GM21619 (cell line): ENCODE measurements at regions not wholly inside any gene's neighbourhood (a gene's known extent, or its start where the extent isn't known, plus 50 kb on each side); places are given as distances from the start of the nearest gene placed in this dataset.
"Not testable (repeated sequence)": the region's sequence is repeated elsewhere in the genome, so short reads cannot be mapped to it uniquely, and the experiment has no call there.

Experiments
- ATAC-seq: cut with Tn5 transposase; IDR thresholded peaks from one replicate; pipeline ENCODE4 v1.9.1; 2021; ENCODE audit not compliant: unreplicated experiment

DNA sequence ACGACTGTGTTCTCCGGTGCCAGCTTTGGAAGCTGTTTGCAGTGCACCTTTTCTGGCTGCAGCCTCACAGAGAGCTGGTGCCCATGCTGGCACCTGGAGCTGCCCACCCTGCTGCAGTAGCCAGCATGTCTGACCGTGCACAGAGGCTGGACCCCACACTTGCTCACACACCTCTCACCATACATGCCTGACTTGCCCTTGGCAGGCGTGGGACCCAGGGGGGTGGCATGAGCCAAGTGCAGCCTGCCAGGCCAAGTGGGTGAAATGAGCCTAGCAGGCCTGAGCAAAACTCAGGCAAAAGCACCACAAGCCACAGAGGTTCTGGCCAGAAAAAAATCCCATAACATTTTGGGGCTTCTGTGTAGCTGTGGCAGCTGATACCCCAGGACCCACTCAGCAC, 258.8 kb downstream of the XPNPEP1 start:
- ATAC-seq, result no peak

DNA sequence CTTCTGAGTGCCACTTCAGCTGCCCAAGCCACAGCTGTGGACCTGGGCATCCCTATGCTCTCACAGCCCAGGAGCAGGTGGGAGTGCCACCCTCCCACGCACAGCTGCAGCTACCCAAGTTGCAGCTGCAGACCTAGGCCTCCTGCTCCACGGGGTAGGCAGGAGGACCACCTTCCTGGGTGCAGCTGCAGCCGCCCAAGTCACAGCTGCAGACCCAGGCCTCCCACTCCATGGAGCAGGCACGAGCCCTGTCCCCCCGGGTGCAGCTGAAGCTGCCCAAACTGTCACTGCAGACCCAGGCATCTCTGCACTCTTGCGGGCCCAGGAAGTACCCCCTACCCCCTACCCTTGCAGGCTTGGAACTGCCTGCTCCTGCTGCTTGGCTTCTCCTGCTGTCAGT, 260.2 kb downstream of the XPNPEP1 start:
- no peak for ATAC-seq

DNA sequence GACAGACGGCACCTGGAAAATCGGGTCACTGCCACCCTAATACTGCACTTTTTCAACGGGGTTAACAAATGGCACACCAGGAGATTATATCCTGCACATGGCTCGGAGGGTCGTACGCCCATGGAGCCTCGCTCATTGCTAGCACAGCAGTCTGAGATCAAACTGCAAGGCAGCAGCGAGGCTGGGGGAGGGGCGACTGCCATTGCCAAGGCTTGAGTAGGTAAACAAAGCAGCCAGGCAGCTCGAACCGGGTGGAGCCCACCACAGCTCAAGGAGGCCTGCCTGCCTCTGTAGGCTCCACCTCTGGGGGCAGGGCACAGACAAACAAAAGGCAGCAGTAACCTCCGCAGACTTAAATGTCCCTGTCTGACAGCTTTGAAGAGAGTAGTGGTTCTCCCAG, 270.7 kb downstream of the XPNPEP1 start:
- ATAC-seq, result not testable (repeated sequence)

DNA sequence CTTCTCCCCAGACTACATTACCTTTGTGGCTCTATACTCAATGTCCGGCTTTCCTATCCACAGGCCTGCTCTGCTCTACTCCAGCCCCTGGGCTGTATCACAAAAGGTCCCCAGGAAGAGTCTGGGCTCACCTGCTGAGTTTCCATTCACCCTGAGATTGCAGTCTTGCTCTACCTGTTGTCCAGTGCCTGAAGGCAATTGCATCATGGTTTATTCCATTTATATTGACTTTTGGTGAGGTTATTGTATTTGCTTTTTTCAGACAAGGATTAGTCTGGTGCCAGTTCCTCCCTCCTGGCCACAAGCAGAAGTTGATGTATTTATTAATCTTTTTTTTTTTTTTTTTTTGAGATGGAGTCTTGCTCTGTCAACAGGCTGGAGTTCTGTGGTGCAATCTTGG, 273.1 kb downstream of the XPNPEP1 start:
- no peak for ATAC-seq

DNA sequence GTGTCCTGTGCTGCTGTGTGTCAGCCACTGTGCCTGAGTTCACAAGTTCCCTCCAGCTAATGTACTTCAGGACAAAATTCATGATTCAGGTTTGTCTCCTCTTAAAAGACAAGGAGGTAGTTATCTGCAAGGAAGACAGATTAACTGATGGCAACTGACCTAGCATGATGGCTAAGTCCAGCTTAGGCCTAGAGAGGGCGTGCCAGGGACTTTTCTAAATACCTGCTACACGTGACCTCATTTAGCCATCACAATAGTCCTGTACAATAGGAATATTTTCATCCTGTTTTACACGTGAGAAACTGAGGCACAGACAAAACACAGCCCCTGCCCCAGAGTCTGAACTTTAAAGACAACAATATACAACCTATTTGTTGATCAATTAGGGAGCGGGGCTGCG, 275.7 kb downstream of the XPNPEP1 start:
- no peak for ATAC-seq

DNA sequence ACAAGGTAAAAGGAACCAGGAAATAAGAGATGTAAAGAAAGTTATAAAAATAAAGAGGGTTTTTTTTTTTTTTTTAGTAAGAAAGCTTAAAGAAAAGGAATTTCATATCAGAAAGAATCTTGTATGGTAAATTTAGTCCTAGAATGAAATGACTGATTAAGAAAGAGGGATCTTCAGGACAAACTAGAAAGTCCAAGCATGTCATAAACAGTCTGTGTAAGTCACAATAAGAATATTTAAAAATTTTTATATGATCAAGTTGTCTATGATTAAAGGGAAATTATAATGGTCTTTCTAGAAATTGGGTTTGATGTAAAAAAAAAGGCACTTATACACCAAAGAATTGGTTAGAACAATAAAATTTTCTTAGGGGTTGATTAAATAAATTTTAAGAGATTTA, 289.5 kb downstream of the XPNPEP1 start:
- no peak for ATAC-seq

DNA sequence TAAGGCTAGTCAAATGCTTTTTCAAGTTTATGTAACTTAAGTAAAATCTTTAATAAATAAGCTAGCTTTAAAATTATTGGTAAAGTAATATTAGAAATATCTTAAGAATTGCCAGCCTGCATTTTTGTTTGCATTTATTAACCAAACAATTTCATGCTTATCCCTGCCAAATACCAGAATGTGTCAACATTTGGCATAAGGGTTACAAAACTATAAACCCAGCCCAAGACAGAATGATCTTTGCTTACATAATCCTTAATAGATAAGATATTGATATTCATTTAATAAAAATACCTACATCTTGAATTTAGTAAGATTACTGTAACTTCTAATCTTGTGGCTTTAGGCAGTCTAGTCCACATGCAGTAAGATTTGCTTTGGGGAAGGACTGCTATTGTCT, 290.3 kb downstream of the XPNPEP1 start:
- not testable (repeated sequence) for ATAC-seq

DNA sequence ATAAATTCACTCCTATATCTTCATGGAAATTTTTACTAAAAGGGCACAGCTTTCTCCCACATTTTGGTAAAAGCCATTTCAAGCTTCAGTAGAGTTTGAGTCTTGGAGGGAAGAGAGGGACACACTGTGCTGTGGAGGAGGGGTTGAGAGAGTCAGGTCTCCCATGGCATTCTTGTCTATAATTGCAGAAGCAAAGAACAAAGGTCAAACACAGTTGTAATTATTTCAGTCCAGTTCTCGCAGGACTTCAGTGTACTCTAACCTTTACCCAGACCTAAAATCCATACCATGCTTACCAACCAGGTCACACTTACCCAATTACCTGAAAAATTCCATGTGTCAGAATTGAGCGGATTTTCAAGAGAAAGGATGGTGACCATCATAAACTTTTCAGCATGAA, 298.4 kb downstream of the XPNPEP1 start:
- ATAC-seq, result no peak

DNA sequence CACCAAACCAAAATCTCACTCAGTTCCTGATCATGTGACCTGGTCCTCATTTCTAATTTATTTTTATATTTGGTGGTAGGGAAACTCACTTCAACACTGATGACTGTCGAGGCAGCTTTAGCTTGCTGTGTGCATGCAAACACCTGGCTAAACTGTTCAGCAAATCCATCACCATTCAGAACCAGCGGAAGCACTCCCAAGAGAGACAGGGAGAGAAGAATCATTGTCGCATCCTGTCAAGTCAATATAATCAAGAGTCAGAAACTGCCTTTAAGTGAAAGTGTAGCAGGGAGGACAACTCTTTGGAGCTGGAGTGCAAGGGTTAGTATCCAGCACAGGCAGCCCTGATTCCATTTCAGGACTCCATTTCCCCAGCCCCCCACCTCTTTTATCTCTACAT, 300.7 kb downstream of the XPNPEP1 start:
- no peak for ATAC-seq

DNA sequence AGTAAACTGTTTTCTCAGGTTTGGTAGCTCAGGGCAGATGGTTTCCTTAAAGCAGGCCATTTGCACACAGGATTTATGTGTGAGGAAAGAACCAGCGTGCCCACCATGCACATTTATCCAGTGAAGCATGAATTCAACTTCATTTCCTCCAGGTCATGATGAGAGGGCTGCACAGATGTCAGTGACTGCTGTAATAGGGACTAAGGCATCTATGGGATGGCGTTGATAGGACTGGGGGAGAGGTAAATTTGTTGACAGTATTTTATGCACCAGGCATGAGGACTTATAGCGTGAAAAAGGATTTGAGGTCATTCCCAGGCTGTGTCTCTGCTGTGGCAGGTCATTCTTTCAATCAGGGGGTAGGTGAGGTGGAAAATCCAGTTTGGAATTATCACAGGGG, 302.9 kb downstream of the XPNPEP1 start:
- ATAC-seq, result no peak

DNA sequence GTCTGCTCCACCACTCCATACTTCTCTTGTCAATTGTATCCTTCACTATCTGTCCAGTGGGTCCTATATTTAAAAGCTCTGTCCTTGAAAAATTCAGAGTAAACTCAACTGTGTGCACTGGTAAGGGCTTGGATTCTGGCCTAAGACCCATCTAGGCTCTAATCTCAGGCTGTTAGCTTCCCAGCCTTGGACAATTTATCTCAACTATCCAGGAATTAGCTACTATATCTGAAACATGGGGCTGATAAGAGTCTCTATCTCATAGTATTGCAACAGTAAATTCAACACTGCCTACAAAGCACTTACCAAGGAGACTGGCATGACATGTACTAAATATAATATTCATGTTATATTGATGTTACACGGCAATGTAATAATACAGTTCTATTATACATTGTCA, 303.4 kb downstream of the XPNPEP1 start:
- no peak for ATAC-seq

DNA sequence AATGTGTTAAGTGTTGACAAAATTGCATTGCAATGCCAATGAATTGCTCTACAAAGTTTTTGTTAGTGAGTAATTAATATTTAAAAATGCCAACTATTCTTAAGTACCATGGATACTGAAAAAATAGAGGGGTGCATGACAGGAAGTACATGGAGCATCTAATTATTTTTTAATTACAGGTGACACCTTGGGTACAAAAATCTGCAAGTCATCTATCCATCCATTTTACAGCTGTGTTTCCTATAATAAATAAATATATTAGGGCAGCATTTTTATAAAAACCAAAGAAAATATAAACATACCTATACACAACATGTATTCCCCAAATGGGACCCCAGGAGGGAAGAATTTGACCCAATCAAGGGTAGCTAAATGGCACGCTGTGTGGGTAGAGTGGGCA, 304.6 kb downstream of the XPNPEP1 start:
- no peak for ATAC-seq

DNA sequence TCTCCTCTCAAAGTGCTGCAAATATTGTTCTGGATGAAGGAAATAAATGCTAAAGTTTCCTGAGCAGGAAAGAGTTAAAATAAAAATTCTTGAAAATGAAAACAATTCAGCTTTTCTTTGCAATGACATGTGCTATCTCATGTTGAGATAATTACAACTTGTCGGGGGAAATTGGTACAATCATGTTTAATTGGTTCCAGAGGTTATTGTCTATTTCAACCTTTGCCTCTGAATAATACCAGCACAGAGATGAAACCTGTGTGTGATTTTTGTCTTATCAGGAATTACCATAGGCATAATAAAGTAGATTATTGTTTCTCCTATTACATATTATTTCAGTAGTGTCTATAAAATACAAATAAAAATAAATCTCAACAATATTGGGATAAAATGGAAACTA, 305.0 kb downstream of the XPNPEP1 start:
- no peak for ATAC-seq

DNA sequence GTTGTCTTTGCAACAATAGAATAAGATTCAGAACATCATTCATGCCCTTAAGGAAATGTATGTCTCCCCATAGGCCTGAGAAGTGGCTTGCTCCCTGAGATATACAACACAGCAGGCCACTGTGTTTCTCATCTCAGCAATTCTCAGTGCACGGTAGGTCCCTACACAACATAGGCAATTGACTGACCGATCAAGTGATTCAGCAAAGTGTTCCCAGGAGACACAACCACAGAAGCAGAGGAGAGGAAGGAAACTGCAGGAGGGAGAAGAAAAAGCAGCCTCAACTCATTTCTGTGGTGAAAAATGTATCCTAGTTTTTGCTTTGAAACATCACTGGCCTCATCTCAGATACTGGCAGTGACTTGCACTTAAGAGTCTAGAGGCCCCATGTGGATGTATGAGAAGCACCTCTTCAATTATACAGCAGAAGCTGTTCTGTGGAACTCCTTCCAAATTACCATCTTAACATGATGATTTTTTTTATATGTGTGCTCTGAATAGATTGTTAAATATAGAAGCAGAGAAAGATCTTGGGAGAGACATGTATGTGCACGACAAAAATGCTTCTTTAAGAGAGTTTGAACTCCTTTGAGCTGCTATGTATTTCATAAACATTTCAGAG, 306.8 kb downstream of the XPNPEP1 start:
- ATAC-seq, result no peak

DNA sequence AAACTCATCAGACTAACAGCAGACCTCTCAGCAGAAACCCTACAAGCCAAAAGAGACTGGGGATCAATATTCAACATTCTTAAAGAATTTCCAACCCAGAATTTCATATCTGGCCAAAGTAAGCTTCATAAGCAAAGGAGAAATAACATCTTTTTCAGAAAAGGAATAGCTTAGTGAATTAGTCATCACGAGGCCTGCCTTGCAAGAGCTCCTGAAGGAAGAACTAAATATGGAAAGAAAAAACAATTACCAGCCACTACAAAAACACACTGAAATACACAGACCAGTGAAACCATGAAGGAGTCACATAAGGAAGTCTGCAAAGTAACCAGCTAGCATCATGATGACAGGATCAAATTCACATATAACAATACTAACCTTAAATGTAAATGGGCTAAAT, 328.0 kb downstream of the XPNPEP1 start:
- not testable (repeated sequence) for ATAC-seq

DNA sequence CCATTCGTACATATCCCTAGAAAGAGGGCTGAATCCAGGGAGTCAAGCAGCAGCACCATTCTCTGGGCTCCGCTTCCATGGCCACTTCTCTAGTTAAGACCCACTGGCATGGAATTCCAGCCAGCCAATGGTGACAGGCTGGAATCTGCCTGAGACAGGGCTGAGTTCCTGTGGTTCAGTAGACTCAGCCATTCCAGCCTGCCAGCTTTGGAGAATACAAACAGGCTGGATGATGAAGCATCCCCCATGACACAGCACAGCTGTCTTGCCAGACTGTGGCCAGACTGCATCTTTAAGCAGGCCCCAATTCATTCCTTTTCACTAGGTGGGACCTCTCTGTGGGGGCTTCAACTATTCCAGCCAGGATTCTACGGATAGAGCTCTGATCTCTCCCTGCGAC, 329.6 kb downstream of the XPNPEP1 start:
- no peak for ATAC-seq

DNA sequence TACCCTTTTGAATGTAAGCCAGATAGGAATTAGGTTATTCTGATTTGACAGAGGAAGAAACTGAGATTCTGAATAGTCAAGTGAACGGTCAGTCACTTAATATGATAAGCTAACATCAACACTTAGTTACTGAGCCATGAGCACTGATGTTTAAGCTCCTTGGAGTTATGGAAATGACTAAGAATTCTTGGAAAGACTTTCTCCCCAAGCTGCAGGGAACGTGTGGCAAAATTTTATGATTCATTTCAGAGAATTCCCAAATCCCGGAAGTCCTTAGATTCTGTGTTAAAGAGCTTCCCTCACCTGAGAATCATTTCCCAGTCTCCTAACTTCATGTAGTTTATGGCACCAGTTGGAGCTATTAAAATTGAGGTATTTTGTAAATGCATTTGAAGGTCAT, 330.9 kb downstream of the XPNPEP1 start:
- no peak for ATAC-seq

DNA sequence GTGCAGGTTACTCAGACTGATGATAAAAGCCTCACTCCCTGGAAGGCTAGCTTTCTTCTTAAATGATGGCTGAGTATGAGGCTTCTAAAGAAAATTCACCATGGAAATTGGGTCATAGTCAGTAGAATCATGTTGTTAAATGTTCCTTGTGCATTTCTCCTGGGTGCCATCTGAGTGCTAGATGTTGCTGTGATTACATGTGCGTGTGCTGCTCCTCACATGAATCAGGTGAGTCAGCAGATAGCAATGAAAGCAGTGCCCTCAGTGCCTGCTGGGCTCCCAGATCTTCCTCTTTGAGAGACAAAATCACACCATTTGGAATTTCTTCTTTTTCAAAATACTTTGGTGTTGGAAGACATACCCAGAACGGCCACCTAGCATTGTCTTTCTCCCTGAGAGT, 331.7 kb downstream of the XPNPEP1 start:
- no peak for ATAC-seq

DNA sequence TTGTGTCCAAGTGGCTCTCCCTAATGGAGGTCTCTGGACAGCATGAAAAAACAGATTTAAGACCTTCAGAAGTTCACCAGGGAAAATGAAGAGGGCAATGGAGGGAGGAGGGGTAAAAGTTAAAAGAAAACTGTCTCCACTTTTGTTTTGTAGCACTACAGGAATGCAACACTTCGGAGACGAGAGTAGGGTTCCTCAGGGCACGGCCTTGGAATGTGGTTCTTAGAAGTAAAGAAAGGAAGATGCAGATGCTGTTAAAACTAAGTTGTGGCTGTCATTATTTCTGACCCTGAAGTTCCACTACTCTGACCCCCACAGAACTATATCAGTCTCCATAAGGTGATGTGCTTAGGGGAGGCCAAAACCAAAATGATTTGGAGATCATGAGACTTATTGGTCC, 335.1 kb downstream of the XPNPEP1 start:
- ATAC-seq, result no peak

DNA sequence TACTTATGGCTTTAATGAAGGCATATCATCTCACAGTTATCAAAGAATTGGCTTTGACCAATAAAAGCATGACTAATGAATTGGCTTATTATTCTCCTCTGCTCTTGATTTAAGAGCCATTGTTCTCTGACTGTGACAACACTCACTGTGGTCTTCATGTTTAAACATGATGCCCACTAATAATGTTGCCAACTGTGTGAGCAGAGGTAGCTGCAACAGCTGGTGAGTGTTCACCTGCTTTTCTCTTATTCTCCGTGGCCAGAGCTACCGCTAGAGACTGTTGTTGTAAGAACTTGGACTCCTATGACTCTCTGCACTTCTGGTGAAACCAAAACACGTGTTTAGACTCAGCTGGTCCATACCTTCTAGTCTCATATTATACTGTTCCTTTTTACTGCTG, 335.9 kb downstream of the XPNPEP1 start:
- ATAC-seq, result no peak

DNA sequence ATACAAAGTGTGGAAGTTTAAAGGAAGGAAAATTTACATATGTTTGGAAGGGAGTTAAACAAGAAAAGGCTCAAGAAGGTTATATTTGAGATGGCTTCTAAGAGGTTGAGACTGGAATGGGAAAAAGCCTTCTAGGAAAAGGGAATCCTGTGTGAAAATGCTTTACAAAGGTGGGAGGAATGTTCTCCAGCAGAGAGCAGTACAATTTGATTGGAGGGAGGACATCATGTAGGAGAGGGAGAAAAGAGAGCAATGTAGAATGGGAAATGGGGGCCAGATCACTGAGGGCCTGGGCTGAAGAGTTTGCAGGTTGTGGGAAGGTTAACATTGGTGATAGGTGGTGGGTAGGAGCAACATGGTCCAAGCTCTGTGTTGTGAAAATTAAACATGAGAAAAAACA, 366.9 kb downstream of the XPNPEP1 start:
- no peak for ATAC-seq

DNA sequence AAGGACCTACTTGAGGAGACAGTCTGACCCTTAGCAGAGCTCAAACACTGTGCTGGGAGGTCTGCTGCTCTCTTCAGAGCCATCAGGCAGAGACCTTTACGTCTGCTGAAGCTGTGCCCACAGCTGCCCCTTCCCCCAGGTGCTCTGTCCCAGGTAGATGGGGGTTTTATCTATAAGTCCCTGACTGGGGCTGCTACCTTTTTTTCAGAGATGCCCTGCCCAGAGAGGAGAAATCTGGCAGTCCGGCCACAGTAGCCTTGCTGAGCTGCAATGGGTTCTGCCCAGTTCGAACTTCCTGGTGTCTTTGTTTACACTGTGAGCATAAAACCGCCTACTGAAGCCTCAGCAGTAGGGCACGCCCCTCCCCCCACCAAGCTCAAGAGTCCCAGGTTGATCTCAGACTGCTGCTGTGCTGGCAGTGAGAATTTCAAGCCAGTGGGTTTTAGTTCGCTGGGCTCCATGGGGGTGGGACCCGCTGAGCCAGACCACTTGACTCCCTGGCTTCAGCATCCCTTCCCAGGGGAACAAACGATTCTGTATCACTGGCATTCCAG, 381.2 kb downstream of the XPNPEP1 start:
- not testable (repeated sequence) for ATAC-seq

DNA sequence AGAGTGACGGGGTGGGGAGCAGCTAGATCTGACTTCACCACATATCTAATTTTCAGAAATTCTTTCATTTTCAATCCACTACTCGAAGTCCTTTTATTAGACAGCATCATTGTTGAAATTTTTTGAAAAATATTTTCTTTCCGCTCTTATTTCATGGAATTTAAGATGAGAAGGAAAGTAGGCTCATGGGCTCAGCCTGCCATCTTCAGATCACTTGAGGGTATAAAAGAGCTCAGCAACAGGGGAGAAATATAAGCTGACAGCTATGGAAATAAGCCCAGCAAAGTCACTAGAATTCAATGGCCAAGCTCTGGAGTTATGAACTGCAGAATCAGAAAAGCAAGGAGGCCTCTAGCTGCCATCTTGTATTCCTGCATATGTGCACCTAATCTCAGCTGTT, 389.1 kb downstream of the XPNPEP1 start:
- ATAC-seq, result no peak
